GM18499 (cell line): ENCODE measurements at regions not wholly inside any gene's neighbourhood (a gene's known extent, or its start where the extent isn't known, plus 50 kb on each side); places are given as distances from the start of the nearest gene placed in this dataset.
A peak's percentile ranks its signal among the peaks of the same experiment; 100 is the strongest.
"Not testable (repeated sequence)": the region's sequence is repeated elsewhere in the genome, so short reads cannot be mapped to it uniquely, and the experiment has no call there.

Source experiments
- ATAC-seq: cut with Tn5 transposase; IDR thresholded peaks from one replicate; pipeline ENCODE4 v1.9.1; 2021; ENCODE audit warnings: moderate number of reproducible peaks; ENCODE audit not compliant: insufficient read depth, unreplicated experiment

DNA sequence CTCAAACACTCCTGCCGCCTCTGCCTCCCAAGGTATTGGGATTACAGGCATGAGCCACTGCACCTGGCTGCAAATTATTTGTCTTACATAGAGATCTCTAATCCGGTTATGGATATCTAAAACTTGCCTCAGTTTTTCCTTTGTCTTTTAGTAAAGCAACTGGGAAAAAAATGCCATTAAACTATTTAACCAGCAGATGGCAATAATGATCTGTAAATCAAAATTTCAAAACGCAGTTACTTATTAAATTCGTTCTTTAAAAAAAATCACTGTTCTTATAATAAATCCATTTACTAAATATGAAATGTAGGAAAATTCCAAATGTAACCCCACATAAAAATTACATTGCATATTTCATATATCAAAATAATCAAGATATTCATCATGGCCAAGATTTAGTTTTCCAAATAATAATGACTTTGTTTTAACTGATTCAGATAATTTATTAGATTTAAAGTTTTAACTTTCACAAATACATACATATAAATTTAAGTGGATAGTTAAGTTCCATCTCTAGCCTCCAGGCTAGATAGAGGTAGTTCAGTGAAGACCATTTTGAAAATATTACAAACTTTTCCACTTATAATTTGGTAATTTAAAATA is 125.8 kb downstream of the KBTBD2 start:
- not testable (repeated sequence) for ATAC-seq

DNA sequence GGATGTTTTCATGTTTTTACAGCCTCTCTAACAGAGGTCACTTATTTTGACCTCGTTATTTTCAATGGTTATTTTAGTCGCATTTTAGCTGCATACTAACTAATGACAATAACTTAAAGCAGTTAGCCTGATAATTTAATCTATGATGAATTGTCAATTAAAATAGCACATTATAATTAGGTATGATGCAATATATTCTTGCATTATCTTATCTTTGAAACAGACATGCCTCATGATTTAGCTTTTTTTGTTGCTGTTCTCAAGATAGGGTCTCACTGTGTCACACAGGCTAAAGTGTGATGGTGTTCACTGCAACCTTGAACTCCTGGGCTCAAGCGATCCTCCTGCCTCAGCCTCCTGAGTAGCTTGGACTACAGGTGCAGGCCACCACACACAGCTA is 126.4 kb downstream of the KBTBD2 start:
- ATAC-seq: no peak

GRCh38 chr7:32762925-32763293 is 128.7 kb downstream of the KBTBD2 start:
- no peak for ATAC-seq

DNA sequence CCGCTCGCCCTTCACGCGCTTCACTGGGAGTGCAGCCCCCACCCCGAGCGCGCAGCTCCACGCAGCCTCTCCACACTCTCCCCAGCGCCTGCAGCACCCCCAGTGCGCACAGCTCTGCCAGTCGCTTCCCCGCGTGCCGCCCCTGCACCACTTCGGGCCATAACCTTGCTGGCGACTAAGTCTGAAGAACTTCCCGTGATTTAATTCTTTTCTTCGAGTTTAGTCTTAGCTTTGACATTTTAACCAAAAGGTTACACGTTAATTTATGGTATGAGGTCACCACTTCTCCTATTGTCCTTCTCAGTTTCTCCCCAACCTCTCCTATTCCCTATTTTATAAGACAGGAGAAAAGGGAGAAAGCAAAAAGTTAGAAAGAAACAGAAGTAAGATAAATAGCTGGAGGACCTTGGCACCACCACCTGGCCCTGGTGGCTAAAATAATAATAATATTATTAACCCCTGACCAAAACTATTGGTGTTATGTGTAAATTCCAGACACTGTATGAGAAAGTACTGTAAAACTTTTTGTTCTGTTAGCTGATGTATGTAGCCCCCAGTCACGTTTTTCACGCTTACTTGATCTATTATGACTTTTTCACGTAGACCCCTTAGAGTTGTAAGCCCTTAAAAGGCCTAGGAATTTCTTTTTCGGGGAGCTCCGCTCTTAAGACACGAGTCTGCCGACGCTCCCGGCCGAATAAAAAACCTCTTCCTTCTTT is 129.2 kb downstream of the KBTBD2 start:
- ATAC-seq: not testable (repeated sequence)

DNA sequence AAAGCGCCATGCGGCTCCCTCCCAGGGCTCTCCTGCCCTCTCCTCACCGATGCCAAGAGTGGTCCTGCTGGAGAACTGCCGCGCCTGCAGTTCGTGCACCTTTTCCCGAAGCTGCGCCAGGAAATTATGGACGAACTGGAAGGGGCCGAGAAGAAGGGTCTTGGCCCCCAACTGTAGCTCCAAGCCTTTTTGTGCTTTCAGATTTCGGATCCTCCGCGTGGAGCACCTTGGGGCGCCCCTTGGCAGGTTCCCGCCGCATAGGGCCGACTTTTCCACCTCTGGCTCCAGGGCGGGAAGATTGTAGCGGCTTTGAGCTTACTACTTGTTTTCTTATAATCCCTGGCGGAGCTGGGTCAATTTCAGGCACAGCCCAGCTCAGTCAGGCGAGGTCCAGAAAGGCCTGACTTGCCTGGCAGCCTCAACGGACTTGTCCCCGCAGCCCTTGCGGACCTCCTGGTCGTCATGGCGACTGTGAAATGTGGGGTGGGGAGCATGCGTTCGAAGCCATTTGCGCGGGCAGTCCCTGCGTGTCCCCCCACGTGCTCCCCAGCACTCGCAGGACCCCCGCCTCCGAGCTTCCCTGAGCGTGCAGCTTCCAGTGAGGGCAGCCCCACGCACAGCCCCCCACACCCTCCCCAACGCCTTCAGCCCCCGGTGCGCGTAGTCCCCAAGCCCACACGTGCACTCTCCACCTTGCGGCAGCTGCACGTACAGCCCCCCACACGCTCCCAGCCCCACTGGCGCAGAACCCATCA is 129.9 kb downstream of the KBTBD2 start:
- ATAC-seq: no peak

- not testable (repeated sequence) for ATAC-seq
Observed at GRCh38 chr7:32760755-32761154, 130.8 kb downstream of the KBTBD2 start.

DNA sequence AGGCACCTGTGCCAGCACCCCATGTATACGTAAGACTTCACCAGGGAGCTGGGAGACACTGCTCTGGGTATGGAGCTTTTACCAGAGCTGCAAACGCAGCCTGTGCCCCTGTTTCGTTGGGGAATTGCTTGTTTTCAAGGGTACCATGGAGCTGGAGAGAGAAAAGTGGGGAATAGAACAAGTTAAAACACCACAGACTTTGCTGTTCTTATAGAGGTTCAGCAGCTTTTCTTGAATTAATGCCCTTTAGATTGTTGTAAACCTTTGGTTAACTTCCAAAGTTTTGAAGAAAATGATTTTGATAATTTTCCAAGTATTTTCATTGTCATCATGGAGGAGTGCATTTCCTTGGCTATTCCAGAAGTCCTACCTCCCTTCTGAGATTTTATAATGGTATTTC is 131.7 kb downstream of the KBTBD2 start:
- ATAC-seq: not testable (repeated sequence)

DNA sequence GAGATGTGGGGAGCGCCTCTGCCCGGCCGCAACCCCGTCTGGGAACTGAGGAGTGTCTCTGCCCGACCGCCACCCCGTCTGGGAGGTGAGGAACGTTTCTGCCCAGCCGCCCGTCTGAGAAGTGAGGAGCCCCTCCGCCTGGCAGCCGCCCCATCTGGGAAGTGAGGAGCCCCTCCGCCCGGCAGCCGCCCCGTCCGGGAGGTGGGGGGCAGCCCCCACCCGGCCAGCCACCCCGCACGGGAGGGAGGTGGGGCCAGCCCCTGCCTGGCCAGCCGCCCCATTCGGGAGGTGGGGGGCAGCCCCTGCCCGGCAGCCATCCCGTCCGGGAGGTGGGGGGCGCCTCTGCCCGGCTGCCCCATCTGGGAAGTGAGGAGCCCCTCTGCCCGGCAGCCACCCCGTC is 137.7 kb downstream of the KBTBD2 start:
- not testable (repeated sequence) for ATAC-seq

DNA sequence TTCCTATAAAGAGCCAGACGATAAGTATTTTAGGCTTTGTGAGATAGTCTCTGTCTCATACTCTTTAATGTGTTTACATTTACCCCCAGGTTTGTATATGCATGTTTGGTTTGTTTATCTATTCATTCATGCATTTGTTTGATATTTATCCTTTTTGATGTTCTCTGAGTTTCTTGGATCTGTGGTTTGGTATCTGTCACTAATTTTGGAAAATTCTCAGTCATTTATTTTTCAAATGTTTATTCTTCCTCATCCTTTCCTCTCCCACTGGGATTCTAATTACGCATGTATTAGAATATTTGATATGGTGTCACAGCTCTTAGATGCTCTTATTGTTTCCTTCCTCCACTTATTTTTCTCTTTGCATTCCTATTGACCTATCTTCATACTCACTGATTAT is 143.2 kb downstream of the KBTBD2 start:
- not testable (repeated sequence) for ATAC-seq

- not testable (repeated sequence) for ATAC-seq
Observed at GRCh38 chr7:32747443-32748148, 144.0 kb downstream of the KBTBD2 start.

GRCh38 chr7:32741853-32742476 is 149.6 kb downstream of the KBTBD2 start:
- ATAC-seq: not testable (repeated sequence)

- not testable (repeated sequence) for ATAC-seq
Observed at GRCh38 chr7:32739749-32740148, 151.8 kb downstream of the KBTBD2 start.

DNA sequence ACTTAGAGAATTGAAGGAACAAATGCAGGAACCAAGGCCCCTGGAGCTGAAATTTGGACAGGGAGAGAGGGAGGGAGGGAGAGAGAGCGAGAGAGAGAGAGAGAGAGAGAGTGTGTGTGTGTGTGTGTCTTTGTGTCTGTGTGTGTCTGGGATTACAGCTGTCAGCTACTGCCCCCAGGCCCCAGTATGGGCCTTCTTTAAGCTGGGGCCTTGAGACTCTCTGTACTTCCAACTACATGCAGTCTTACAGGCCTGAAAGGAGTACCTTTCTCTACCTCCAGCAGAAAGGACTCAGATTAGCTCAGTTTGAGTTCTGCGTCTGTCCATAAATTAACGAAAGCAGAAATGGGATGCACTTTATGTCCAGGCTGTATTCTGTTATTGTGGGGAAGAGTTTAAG is 153.2 kb downstream of the KBTBD2 start:
- ATAC-seq: not testable (repeated sequence)

DNA sequence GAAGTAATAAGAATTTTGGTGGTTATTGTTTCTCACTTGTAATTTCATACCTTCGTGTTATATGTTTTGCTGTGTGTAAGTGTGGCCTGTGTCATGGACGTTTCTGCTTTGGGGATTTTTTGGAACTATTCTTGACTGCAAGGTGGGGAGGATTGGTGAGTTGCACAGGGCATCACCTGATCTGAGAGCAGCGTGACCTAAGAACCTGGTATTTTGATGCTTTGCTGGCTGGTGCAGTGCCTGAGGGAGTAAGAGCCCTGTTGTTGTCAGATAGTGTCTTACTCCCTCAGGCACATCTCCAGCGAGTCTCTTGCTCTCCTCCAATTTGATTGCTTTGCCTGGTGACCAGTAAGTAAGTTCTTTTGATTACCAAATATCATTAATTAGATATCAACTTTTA is 158.8 kb downstream of the KBTBD2 start:
- not testable (repeated sequence) for ATAC-seq

DNA sequence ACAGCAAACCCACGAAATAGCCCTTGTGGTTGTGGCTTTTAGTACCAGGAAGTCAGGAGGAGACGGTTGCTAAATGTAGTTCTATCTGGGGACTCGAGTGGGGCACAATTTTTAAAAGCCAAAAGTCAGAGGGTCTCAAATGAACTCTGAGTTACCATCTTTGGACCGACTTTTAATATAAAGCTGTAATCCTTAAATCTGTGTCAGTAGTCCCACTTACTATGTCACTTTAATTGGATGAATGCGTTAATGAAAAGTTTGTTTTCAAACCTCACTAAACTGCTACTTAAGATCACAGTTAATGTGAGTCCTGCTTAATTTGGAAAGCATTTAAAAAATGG is 162.3 kb downstream of the KBTBD2 start:
- not testable (repeated sequence) for ATAC-seq

- ATAC-seq: peak; percentile 45
Observed at GRCh38 chr7:32728412-32729334, 162.9 kb downstream of the KBTBD2 start.

GRCh38 chr7:32727483-32728411 is 163.8 kb downstream of the KBTBD2 start:
- peak; percentile 28 for ATAC-seq

- not testable (repeated sequence) for ATAC-seq
Observed at GRCh38 chr7:32722837-32723236, 168.7 kb downstream of the KBTBD2 start.
